Middle frontal gyrus (tissue), 1 donor: ENCODE measurements at regions not wholly inside any gene's neighbourhood (a gene's known extent, or its start where the extent isn't known, plus 50 kb on each side); places are given as distances from the start of the nearest gene placed in this dataset.
"Not testable (repeated sequence)": the region's sequence is repeated elsewhere in the genome, so short reads cannot be mapped to it uniquely, and the experiment has no call there.

Source experiments
- DNase-seq: peaks from one replicate; pipeline ENCODE4 v3.0.0-alpha.2; 2015; ENCODE audit warnings: low spot score; ENCODE audit errors: extremely low spot score

DNA sequence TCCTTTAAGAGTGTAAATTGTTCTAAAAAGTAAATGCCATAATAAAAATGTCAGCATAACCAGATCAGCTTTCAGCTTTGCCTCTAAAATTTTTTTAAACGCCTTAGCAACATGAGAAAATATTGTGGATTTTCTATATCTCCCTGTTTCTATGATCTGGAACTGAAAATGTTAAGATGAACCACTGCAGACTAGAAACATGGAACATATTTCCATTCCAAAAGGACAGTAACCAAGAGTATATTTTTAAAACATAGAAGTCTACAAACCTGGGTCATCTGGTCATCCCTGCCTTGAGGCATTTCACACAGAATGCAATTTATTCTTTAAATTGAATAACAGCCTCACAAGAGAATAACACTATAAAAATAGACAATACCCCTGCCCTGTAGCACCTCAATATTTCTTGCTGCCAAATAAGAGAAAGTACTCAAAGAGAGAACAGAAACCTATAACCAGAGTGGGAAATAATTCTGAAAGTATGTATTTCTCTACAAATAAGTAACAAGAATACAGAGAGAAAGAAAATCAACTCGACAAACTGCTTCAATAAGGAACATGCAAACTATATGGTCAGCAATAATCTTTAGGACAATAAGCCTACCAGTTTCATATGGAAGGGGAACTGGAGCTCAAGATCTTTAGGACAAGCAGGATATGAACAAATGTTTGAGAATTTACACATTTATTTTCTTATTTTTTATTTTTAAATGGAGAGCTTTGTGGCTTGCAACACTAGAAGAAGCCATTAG is 949.0 kb downstream of the EPHA3 start:
- DNase-seq = no peak

DNA sequence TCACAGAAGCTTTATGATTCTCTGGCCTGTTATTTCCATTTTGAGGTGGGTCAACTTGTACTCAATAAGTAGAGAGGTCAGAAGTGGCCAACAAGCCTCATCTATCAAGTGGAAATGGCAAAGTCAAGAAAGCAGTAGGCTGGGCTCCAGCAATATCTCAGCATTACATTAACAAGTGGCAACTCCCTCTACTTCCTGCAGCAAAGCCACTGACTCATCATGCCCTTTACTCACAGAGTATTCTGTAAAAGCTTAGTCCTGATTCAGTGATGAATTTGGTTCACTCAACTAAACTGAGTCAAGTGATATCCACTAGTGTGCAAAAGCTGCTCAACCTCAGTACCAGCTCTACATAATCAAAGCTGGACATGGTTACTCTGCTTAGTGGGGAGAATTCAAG is 954.6 kb downstream of the EPHA3 start:
- no peak for DNase-seq

DNA sequence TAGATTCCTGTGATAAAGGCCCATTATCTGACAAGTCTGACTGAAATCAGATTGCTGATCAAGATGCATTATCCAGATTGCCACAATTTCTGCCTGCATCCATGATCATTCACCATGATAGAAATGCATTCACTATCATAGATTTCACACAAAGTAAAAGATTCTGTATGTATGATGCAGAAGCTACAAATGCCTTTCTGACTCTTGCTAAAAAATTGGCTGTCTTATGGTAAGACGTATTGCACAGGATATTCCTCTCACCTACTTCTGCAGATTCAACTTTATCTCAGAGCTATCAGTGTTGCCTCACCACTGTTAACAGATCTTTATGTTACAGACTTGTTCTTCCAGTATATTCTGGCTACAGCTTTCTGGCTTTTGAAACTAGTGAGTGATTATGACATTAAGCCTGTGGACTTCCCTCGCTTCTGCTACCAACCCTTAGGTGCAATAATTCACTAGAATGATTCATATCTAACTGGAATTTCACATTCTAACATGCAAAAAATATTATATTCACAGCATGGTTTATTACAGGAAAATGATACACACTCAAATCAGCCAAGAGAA is 955.3 kb downstream of the EPHA3 start:
- no peak for DNase-seq

- DNase-seq = no peak
These were observed 961.4 kb downstream of the EPHA3 start for GRCh38 chr3:90068783-90069182.

DNA sequence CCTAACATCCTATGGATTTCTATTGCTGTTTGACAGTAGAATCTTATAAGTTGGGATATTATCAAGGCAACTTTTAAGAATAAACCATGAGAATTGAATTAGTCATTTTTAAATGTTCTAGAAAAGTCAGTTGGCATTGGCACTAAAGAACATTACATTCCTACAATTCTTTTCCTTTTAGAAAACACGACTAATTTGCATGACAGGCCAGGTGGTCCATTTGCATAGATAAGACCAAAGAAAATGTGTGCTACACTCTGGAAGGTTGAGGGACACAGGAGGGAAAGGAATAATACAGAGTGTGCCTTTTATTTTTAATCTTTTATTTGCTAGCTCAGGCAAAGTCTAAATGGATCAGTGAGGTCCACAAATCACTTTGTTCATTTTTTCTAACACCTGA is 962.3 kb downstream of the EPHA3 start:
- DNase-seq = no peak

DNA sequence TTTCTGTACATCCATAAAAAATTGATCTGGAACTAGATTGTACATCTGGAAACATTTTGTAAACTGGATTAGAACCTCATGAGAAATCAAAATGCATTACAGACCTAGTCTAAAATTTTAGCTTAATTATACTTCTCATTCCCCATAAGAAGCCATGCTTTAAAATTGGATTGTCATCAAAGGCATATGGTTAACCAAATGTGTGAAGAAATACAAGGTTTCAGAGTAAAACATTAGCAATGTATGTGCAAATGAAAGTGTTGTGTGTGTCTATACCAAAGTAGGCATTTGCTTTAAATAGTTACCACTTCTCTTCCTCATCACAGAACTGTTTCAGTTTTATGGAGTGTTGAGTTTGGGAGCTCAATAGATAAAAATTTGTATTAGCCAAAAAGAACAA is 968.7 kb downstream of the EPHA3 start:
- DNase-seq = no peak

DNA sequence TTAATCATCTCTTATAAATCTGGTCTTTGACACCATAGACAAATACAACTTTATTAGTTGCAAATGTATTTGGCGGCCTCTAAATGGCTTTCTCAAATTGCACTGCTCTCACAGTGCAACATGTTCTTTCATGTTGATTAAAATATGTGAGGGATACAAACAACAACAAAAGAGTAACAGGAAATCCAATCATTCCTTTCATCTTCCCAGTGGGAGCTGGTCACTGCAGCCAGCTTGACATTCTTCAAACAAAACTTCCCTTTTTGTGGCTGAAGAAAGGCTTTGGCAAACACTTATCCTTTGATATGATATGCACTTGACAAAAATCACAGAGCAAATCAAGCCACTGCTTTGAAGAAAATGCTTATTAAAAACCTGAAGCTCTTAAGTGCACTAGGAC is 973.6 kb downstream of the EPHA3 start:
- no peak for DNase-seq

DNA sequence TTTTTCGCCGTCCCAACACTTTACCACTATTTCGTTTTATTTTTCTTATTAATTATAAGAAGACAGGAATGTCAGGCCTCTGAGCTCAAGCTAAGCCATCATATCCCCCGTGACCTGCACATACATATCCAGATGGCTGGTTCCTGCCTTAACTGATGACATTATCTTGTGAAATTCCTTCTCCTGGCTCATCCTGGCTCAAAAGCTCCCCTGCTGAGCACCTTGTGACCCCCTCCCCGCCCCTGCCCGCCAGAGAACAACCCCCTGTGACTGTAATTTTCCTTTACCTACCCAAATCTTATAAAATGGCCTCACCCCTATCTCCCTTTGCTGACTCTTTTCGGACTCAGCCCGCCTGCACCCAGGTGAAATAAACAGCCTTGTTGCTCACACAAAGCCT is 978.9 kb downstream of the EPHA3 start:
- DNase-seq = not testable (repeated sequence)

GRCh38 chr3:90087703-90088102 is 980.3 kb downstream of the EPHA3 start:
- no peak for DNase-seq

DNA sequence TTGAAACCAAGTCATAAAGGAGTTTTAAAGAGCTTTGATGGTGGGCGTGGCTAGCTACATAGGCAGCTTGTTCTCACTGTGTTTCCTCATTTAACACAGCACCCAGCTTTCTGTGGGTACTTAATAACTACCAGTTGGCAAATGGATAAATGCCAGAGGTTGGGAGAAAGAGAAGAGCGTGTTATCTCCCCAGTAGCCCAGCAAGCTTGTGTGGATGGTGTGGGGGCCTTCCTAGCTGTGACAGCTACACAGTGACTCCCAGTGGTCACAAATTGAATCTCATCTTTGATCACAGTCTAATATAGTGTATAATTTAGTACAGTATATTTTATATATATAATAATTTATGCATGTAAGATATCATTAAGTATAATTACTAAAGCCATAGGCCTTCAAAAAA is 984.1 kb downstream of the EPHA3 start:
- DNase-seq = no peak

DNA sequence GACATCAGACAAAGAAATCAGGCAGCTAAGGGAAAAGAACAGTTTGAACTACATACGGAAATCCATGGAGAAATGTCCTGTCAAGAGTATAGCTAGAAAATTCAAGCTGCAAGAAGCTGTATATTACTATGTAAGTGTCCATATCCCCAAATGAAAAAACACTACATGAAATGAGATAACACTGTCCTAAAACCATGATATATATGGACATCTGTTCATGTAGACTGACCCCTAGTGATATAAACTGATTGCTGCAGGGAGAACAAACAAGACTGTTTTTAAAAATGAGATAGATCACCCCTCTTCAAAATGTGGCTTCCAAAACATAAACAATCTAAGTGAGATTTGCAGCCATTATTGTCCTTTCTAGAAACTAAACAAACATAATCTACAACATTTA is 985.6 kb downstream of the EPHA3 start:
- no peak for DNase-seq

DNA sequence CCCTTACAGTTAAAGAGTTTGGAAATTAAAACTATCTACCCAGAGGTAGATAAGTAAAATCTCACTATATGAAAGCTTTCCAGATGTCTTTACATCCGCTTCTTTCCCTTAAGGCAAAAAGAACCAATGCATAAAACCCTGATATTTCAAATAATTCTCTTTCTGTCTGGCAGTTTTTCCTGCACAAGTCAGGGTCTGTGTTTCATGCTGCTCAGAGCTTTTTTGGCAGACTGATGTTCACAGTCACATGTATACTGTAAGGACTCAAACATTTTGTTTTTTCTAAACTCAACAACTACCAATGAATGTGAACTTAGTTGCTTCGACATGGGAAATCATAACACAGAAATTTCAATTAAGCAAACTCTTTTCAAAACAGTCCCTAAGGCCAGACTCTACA is 988.4 kb downstream of the EPHA3 start:
- DNase-seq = no peak

- no peak for DNase-seq
These were observed 992.1 kb downstream of the EPHA3 start for GRCh38 chr3:90099493-90099892.

- no peak for DNase-seq
These were observed 994.7 kb downstream of the EPHA3 start for GRCh38 chr3:90102146-90102545.

- no peak for DNase-seq
These were observed 1013.9 kb downstream of the EPHA3 start for GRCh38 chr3:90121326-90121725.

DNA sequence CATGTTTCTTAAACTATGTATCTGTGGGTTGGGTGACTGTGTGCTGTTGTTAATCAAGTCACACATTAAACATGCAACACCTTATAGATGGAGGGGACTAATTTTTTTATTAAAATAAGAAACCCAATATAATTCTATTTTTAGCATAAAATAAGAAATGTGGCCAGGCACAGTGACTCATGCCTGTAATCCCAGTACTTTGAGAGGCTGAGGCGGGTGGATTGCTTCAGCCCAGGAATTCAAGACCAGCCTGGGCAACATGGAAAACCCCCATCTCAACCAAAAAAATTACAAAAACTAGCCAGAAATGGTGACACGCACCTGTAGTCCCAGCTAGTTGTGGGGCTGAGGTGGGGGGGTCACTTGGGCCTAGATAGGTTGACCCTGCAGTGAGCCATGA is 1021.0 kb downstream of the EPHA3 start:
- DNase-seq = no peak

DNA sequence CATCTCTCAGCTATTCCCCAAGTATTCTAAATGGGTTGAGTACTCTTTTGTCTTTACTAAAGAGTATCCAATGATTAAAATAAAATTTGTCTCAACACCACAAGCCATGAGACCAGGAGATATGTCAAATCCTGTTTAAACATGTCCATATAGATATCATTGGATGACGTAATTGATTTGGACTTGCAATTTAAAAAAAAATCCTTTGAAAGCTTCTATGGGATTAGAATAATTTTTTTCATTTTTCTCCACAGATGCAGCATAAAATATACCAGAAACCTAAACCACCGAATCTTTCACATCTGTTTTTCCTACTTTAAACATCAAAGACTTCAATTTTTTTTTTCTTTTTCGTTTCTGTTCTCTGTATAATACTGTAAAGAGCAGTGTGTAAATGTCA is 1022.3 kb downstream of the EPHA3 start:
- DNase-seq = no peak

DNA sequence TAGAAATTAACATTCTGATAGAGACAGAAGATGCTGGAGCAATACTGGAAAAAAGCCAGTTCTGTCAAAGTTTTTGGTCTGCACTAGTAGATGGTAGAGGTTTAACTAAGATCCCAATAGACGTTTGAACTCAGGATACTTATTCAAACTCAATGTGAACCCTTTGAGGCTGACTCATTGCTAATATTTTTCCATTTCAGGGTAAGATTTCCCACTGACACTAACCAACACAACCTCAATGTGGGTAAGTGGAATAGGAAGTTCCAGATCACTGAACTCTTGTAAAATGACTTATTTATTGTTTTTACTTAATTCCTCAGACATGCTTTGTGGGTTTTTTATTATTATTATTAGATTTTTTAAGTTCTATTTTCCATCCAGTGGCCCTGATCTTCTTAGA is 1024.8 kb downstream of the EPHA3 start:
- no peak for DNase-seq

- DNase-seq = no peak
These were observed 1026.7 kb downstream of the EPHA3 start for GRCh38 chr3:90134090-90134489.

GRCh38 chr3:90136456-90137191 is 1029.2 kb downstream of the EPHA3 start:
- no peak for DNase-seq

- peak; percentile 16 for DNase-seq
These were observed 1037.9 kb downstream of the EPHA3 start for GRCh38 chr3:90145094-90145860.

GRCh38 chr3:90180096-90180495 is 1072.7 kb downstream of the EPHA3 start:
- no peak for DNase-seq
